ENCODE measurements at regions not wholly inside any gene's neighbourhood (a gene's known extent, or its start where the extent isn't known, plus 50 kb on each side); places are given as distances from the start of the nearest gene placed in this dataset.

DNA sequence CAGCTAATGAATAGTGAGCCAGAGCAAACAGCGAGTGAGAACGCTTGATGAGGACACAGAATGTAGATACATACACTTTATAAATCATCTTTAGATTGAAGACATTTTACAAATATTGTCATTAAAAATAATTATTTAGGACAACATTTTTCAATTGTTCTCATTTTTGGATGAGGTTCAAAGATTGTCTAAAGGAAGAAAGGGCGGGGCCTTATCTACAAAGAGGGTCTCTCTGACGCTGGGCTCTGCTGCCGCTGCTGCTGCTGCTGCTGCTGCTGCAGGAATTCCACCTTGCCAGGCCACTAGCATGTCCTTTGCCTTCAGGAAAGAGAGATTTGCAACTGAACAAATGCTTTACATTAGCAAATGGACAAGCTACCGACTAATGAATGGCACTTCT lies 220.7 kb upstream of the TMEM161B start:
- no peak overlapping the region for H3K27ac ChIP-seq (ENCODE audit: insufficient read depth, low read length)
- DNase-seq (ENCODE audit: low read depth in 2 of 2) = no peak
- H3K9me3 ChIP-seq (ENCODE audit: control insufficient read depth, insufficient read depth, low read depth, low read length) = no peaks in the 10 kb centered on the region
- H3K4me2 ChIP-seq (ENCODE audit: extremely low read depth, insufficient read depth, low read length) = no peak overlapping the region
- H4K20me1 ChIP-seq (ENCODE audit: control insufficient read depth, extremely low read depth, insufficient read depth, low read length) = no peaks in the 10 kb centered on the region
- H2AFZ ChIP-seq (ENCODE audit: low read length) = no peak overlapping the region
- no peak overlapping the region for H3K9ac ChIP-seq (ENCODE audit: insufficient read depth, low read length)
- H3K36me3 ChIP-seq (ENCODE audit: control insufficient read depth, insufficient read depth, low read length) = no peaks in the 10 kb centered on the region
- no peaks in the 10 kb centered on the region for H3K79me2 ChIP-seq (ENCODE audit: control insufficient read depth, insufficient read depth, low read length)
- H3K4me3 ChIP-seq (replicated peaks in 1 of 4; ENCODE audit: control extremely low read depth in 1 of 4, insufficient read depth in 1 of 4, low read depth in 3 of 4, low read length in 4 of 4) = no peak overlapping the region
- no peaks in the 10 kb centered on the region for H3K4me1 ChIP-seq (ENCODE audit: control insufficient read depth, extremely low read depth, insufficient read depth, low read length)
- no peaks in the 10 kb centered on the region for H3K27me3 ChIP-seq (ENCODE audit: control insufficient read depth, insufficient read depth, low read length)
- TF ChIP-seq, protein P1, sequence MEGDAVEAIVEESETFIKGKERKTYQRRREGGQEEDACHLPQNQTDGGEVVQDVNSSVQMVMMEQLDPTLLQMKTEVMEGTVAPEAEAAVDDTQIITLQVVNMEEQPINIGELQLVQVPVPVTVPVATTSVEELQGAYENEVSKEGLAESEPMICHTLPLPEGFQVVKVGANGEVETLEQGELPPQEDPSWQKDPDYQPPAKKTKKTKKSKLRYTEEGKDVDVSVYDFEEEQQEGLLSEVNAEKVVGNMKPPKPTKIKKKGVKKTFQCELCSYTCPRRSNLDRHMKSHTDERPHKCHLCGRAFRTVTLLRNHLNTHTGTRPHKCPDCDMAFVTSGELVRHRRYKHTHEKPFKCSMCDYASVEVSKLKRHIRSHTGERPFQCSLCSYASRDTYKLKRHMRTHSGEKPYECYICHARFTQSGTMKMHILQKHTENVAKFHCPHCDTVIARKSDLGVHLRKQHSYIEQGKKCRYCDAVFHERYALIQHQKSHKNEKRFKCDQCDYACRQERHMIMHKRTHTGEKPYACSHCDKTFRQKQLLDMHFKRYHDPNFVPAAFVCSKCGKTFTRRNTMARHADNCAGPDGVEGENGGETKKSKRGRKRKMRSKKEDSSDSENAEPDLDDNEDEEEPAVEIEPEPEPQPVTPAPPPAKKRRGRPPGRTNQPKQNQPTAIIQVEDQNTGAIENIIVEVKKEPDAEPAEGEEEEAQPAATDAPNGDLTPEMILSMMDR (conservative IDR thresholded peaks at IDR 0.05 in 1 of 2, IDR thresholded peaks at IDR 0.05 in 1 of 2; ENCODE audit: low read depth in 1 of 2, low read length in 2 of 2) = no peak
- TF ChIP-seq EZH2 (IDR thresholded peaks at IDR 0.05; ENCODE audit: low read length, missing control alignments) = no peak

DNA sequence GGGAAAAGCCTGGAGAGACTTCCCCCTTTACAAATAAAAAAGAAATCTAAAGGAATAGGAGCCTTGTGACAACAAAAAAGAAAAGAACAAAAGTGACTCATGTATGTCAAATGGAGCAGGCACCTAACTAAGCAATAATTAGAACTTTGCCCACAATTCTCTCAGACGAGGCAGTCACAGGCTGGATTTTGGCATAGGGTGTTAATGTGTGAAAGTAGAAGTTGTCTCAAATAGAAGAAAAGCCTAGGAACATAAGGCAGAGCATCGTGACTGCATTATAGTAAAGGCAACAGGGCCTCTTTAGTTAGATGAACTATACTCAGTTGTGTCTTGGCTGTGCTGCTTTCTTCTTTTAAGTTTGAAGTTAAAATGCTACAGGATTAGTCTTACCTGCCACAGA lies 219.9 kb upstream of the TMEM161B start:
- TF ChIP-seq, protein P1 (conservative IDR thresholded peaks at IDR 0.05 in 1 of 2, IDR thresholded peaks at IDR 0.05 in 1 of 2; ENCODE audit: low read depth in 1 of 2, low read length in 2 of 2) = no peak
- no peak for TF ChIP-seq EZH2 (IDR thresholded peaks at IDR 0.05; ENCODE audit: low read length, missing control alignments)
- no peak for DNase-seq (ENCODE audit: low read depth in 2 of 2)
- Histone ChIP-seq H2AFZ (ENCODE audit: low read length) (no peak overlapping the region), H3K4me3 (replicated peaks in 1 of 4; ENCODE audit: control extremely low read depth in 1 of 4, insufficient read depth in 1 of 4, low read depth in 3 of 4, low read length in 4 of 4) (no peak overlapping the region), H3K4me1 (ENCODE audit: control insufficient read depth, extremely low read depth, insufficient read depth, low read length) (no peaks in the 10 kb centered on the region), H3K36me3 (ENCODE audit: control insufficient read depth, insufficient read depth, low read length) (no peaks in the 10 kb centered on the region), H3K79me2 (ENCODE audit: control insufficient read depth, insufficient read depth, low read length) (no peaks in the 10 kb centered on the region), H4K20me1 (ENCODE audit: control insufficient read depth, extremely low read depth, insufficient read depth, low read length) (no peaks in the 10 kb centered on the region), H3K9me3 (ENCODE audit: control insufficient read depth, insufficient read depth, low read depth, low read length) (no peaks in the 10 kb centered on the region), H3K27ac (ENCODE audit: insufficient read depth, low read length) (no peak overlapping the region), H3K4me2 (ENCODE audit: extremely low read depth, insufficient read depth, low read length) (no peak overlapping the region), H3K27me3 (ENCODE audit: control insufficient read depth, insufficient read depth, low read length) (no peaks in the 10 kb centered on the region), H3K9ac (ENCODE audit: insufficient read depth, low read length) (no peak overlapping the region)

DNA sequence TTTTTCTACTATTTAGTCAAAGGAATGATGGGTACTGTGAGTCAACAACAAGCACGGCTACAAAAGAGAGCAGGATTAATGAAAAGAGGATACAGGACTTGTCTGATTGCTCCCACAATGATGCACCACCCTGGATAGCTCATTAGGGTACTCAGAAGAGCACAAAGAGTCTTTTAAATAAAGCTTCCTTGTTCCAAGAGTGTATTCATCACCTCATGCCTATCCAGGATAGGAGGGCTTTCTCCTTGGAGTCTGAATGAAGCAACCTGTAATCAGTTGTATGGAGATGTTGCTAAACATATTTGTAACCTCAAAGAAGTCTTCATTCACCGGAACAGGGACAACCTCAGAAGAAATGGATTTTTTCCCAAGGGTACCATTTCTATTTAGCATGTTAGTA lies 219.5 kb upstream of the TMEM161B start:
- Histone ChIP-seq H3K9ac (ENCODE audit: insufficient read depth, low read length) (no peak overlapping the region), H2AFZ (ENCODE audit: low read length) (no peak overlapping the region), H3K27ac (ENCODE audit: insufficient read depth, low read length) (no peak overlapping the region), H3K79me2 (ENCODE audit: control insufficient read depth, insufficient read depth, low read length) (no peaks in the 10 kb centered on the region), H3K4me1 (ENCODE audit: control insufficient read depth, extremely low read depth, insufficient read depth, low read length) (no peaks in the 10 kb centered on the region), H3K4me3 (replicated peaks in 1 of 4; ENCODE audit: control extremely low read depth in 1 of 4, insufficient read depth in 1 of 4, low read depth in 3 of 4, low read length in 4 of 4) (no peak overlapping the region), H3K9me3 (ENCODE audit: control insufficient read depth, insufficient read depth, low read depth, low read length) (no peaks in the 10 kb centered on the region), H3K4me2 (ENCODE audit: extremely low read depth, insufficient read depth, low read length) (no peak overlapping the region), H4K20me1 (ENCODE audit: control insufficient read depth, extremely low read depth, insufficient read depth, low read length) (no peaks in the 10 kb centered on the region), H3K36me3 (ENCODE audit: control insufficient read depth, insufficient read depth, low read length) (no peaks in the 10 kb centered on the region), H3K27me3 (ENCODE audit: control insufficient read depth, insufficient read depth, low read length) (no peaks in the 10 kb centered on the region)
- DNase-seq (ENCODE audit: low read depth in 2 of 2) = no peak
- TF ChIP-seq EZH2 (IDR thresholded peaks at IDR 0.05; ENCODE audit: low read length, missing control alignments) = no peak
- TF ChIP-seq, protein P1 (conservative IDR thresholded peaks at IDR 0.05 in 1 of 2, IDR thresholded peaks at IDR 0.05 in 1 of 2; ENCODE audit: low read depth in 1 of 2, low read length in 2 of 2) = no peak

Measured in fibroblast of lung (primary cell).